ENCODE measurements at regions not wholly inside any gene's neighbourhood (a gene's known extent, or its start where the extent isn't known, plus 50 kb on each side); places are given as distances from the start of the nearest gene placed in this dataset.
"Not testable (repeated sequence)": the region's sequence is repeated elsewhere in the genome, so short reads cannot be mapped to it uniquely, and the experiment has no call there.

DNA sequence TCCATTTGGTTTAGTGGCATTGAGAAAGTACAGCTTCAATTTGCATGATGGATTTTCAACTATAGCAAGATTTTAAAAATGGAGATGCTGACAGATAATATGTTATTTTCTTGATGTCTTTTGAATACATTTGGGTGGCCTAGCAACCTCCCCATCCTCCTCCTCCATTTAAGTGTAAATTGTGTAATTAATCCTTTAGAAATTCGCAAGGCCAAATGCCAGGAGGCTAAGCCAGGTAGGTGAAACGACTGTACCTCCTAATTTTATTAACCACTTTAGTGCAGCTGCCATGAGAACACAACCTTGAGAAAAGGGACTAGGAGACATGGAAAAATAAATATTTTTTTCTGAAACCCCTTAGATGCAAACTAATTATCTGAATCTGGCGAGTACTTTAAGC, 248.8 kb downstream of the MRPS30 start:
- DNase-seq (ENCODE audit: low spot score), result no peak

DNA sequence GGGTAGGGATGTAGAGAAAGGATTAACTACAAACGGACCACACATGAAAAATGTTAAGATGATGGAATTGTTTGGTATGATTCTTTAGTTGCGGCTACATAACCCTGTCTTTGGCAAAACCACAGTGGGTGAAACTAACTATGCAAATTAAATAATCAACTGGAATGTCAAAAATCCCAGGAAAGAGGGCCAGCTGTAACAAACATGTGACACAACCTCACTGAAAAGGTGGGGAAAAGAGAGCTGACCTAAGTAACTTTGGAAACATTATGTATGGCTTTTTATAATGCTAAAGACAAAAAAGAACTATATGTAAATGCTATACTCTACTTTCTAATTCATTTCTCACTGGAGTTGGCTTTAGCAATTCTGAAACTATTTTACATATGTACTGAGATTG, 252.0 kb downstream of the MRPS30 start:
- DNase-seq (ENCODE audit: low spot score), result no peak

DNA sequence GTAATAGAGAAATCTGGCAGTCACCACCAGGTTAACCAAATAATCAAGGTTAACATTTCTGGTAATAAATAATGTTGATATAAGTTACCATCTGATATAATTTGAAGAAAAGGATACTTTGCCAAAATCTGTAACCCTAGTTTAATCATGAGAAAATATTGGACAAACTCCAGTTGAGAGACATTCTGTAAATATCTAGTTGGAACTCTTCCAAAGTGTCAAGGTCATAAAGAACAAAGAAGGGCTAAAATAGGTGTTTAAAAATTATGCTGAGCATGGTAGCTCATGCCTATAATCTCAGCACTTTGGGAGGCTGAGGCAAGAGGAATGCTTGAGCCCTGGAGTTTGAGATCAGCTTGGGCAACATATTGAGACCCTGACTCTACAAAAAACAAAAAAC, 253.3 kb downstream of the MRPS30 start:
- no peak for DNase-seq (ENCODE audit: low spot score)

DNA sequence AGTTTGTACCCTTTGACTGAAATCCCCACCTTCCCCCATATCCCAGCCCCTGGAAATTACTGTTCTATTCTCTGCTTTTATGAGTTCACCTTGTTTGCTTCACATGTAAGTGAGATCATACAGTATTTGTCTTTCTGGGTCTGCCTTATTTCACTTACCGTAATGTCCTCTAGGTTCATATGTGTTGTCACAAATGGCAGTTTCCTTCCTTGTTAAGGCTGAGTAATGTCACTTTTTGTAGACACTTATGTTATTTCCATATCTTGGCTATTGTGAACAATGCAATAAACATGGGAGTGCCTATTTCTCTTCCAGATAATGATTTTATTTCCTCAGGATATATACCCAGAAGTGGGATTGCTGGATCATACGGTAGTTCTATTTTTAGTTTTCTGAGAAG, 272.3 kb downstream of the MRPS30 start:
- DNase-seq (ENCODE audit: low spot score), result no peak

DNA sequence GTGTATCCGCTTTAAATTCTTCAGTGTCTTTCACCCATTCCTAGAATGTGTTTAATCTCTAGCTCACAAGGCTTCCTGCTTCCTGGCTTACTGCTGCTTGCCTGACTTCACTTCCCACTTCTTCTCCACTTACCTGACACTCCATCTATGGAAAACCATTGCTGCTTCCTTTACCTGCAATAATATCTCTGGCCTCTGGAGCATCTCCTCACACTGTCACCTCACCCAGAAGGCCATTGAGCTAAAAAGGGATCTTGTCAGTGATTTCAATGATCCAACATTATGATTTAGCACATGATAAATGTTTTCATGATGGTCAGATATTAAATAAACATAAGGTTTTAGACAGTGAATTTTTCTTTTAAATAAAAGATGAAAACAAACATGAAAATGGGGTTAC, 281.1 kb downstream of the MRPS30 start:
- no peak for DNase-seq (ENCODE audit: low spot score)

DNA sequence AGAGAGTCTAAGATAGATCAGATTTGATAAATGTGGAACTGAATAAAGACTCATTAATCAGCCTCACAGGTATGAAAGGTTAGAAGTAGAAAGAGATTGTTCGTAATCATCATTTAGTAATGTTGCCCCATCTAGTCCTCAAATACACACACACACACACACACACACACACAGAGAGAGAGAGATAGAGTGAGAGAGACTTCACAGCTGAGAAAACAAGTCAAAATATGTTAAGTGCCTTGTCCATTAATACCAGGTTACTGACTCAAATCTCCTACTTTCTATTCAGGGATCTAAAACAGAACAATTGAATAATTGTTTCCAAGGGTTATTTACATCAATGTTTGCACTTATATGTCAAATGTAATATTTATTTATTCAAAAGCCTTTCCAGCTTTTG, 284.6 kb downstream of the MRPS30 start:
- DNase-seq (ENCODE audit: low spot score), result no peak

DNA sequence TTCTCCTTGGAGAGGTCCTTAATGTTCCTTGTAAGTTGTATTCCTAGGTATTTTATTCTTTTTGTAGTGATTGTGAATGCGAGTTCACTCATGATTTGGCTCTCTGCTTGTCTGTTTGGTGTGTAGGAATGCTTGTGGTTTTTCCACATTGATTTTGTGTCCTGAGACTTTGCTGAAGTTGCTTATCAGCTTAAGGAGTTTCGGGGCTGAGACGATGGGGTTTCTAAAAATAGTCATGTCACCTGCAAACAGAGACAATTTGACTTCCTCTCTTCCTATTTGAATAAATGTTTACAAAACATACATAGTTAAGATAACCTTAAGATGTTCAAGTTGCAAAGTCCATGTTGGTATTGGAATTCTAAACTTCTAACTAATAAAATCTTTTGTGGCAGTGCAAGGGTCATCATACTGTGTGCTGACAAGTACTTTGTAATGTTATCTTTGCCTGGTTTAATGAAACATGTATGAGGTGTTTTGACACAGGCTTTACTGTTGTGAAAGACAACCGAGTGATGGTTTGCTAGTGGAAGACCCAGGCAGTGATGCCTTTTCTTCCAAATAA, 286.2 kb downstream of the MRPS30 start:
- DNase-seq (ENCODE audit: low spot score), result no peak

DNA sequence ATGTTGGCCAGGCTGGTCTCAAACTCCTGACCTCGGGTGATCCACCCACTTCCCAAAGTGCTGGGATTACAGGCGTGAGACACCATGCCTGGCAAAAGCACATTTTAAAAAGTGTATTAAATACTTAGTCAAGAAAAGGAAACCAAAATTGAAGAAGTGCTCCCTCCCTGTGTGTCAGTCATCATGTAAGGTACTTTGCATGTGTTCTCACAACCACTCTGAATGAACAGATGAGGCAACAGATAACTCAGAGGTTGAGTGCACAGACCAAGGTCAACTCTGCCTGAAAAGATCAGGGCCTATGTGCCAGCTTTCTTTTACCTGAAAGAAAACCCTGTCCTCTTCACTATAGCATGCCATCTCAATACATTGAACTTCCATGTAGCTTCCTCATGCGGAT, 289.7 kb downstream of the MRPS30 start:
- no peak for DNase-seq (ENCODE audit: low spot score)

DNA sequence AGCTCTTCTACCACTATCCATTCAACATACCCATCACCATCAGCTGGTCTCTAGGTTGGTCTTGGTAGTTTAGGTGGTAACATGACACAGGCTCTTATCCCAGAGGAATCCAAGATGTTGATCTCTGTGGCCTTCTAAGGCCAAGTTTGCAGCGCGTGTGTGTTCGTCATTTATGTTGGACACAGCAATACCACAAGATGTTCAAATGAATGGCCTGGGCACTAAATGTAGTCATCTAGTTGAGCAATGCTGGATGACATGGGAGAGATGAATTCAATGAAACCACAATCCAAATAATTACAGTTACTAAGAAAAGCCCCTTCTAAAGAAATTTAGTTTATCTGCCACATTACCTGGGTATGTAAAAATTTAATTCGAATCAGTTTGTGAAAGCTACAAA, 292.4 kb downstream of the MRPS30 start:
- no peak for DNase-seq (ENCODE audit: low spot score)

DNA sequence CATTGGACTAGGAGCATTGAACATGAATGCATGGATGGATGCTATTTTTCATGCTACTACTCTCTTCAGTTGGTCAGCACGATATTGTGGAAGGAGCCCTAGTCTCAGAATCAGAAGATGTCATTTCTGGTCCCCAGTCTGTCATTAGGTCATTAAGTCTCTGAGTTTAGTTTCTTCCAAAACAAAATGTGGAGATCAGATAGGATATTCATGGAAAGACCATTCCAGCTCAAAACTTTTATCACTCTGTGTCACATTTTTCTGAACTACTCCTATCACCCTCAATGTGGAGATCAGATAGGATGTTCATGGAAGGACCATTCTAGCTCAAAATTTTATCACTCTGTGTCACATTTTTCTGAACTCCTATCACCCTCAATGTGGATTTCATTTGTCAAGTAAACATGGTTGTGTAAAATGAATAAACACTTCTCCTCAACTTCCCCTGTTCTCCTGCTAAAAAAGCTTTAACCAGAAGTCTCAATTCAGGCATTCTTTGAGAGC, 296.8 kb downstream of the MRPS30 start:
- no peak for DNase-seq (ENCODE audit: low spot score)

DNA sequence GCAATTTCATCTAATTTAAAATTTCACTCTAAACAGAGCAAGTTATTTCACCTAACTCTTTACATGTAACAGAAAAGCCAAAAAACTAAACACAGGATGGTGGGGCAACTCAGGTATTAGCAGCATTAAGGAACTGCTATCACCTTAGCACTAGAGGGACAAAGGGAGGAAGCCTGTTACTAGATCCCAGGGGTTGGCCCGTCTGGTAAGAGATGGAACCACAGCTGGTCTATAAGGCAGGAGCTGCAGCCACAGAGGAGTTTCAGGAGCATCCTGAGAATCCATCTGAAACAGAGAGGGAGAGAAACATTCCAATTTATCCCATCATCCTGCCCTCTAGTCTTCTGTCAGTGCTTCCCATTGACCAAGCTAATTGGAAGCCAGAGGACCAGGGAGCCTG, 300.3 kb downstream of the MRPS30 start:
- no peak for DNase-seq (ENCODE audit: low spot score)

DNA sequence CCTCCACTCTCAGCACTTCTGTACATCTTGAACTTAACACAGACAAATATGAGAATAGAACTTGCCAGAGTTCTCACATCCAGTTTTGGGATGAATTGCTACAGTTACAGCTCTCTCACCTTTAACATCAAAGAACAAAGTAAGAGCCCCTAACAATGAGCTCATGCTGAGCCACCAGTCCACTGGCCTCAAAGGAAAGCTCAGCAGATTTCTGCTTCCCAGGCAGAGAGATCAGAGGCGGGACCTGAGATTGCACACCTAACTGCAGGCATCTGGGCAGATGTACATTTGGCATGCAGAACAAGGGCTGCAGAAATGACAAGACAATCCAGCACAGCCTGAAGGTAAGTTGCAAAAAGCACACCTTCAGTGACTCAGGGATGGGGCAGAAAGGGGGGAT, 300.9 kb downstream of the MRPS30 start:
- DNase-seq (ENCODE audit: low spot score), result no peak

DNA sequence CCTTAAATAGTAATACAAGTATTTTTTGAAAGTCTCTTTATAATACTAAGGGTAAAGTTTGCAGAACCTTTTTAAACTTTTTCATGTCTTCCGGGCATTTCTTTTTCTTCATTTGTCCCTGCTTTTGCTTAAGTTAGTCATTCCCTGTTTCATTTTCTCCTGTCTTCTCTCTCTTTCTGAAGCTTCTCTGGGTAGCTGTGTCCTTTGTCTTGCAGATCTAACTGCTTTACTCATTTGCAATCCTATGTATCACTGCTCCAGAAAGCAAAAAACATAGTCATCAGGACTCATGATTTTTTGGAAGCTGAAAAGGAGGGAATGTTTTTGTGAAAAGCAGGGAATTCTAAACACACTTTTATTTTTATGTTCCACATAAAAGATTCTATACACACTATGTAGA, 301.7 kb downstream of the MRPS30 start:
- no peak for DNase-seq (ENCODE audit: low spot score)

DNA sequence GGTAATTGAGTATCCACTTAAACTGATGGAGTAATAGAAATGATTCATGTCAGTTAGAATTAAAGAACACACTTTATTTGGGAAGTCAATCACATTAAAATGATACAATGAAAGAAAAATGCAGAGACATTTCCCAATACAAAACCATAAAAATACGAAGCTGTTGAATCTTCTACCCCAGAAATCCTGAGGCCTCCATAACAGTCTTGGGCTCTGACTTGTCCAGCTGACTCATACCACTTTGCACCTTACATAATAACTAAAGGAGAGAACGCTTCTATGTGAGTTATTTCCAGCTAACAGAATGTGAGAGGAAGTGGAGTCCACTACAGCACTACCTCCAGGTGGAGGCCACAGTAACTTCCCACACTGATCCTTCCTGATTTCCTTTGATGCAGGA, 305.0 kb downstream of the MRPS30 start:
- no peak for DNase-seq (ENCODE audit: low spot score)

DNA sequence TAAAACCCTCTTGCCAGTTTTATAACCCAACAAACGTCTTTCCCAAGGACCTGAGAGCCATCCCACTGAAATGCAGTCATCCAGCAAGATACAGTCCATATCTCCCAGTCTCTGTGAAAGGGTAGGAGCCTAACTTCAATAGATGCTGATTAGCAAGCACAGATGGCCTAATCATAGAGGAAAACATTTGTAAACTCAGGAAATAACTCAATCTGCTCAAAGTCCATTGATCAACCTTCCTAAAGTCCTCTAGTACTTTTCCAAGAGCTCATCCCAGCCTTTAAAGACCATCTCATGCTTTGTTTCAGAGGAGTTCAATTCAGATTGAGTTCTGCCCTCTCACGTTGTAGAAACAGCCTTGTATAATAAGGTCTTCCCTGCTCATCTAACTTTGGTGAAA, 324.2 kb downstream of the MRPS30 start:
- DNase-seq (ENCODE audit: low spot score), result no peak

DNA sequence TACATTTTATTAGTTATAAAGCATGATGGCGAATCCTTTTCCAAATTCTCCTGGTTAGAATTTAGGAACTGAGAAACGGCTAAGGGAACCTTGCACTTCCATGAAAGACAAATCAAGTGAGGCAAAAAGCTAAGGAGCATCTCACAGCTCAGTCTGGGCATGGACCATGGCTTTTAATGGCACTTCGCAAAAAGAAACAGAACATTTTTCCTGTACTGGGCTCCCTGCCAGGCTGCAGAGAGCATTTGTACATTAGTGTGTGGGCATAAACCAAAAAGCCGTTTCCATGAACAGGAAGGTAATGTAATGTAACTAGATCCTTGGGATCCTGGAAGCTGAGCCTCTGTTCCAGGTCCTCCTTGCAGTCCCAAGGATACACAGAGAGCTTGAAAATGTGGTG, 354.2 kb downstream of the MRPS30 start:
- peak; percentile 5 for DNase-seq (ENCODE audit: low spot score)

DNA sequence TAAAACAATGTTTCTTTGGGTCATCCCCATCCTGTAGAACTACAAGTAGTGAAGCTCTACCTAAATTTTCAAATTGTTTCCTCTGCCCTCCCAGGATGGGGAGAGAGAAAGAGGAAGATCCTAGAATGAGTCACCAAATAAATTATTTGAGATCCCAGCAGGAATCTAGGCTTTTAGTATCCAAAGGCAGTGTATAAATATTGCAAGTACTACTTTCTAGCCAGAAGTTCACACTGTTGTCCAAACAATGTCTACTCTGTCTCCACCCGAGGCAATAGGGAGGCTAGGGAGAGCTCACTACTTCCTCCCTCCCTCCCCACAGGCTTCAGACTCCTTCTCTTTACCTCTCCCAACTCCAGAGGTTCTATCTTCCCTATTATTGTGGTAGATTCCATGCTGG, 362.8 kb downstream of the MRPS30 start:
- no peak for DNase-seq (ENCODE audit: low spot score)

DNA sequence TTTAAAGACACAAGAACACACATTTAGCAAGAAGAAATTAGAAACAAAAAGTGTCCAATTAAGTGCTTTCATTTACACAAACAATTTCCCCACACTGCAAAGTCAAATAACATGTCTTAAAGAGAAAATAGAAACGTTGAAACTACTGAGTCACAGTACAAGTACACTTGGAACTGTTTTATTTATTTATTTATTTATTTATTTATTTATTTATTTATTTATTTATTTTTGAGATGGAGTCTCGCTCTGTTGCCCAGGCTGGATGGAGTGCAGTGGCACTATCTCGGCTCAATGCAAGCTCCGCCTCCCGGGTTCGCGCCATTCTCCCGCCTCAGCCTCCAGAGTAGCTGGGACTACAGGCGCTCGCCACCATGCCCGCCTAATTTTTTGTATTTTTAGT, 363.9 kb downstream of the MRPS30 start:
- DNase-seq (ENCODE audit: low spot score), result not testable (repeated sequence)

DNA sequence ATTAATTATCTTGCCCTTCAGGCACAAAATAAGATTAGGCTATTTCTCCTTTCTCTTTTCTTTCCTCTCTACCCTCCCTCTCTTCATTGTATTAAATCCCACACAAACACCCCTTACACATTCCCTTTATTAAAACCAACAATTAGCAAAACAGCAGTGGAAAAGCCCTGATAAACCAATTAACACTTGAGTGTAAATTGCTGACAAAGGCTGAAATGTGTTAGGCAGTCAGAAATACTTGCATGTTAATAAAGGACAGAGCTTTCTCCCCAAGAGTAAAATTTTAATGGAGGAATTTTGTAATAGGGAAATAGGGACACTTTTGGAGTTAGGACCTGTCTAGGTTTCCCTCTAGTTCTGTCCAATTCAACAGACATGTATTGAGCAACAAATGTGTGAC, 370.9 kb downstream of the MRPS30 start:
- no peak for DNase-seq (ENCODE audit: low spot score)

DNA sequence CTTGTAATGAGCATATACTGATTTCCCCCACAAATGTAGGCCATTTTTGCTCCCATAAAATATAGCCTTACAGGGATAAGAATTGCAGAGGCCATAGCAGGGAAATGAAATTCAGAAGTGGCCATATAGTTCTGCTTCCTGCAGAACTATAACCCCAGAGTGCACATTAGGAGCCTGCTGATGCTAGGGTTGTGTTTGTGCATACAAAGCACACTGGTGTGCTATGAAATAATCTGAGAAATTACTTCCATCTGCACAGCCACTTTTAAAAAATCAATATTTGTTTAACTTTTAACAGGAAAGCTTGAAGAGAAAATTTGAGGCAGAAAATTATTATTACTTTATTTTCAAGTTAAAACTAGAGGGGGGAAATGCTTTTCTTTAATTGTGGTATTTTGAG, 380.3 kb downstream of the MRPS30 start:
- no peak for DNase-seq (ENCODE audit: low spot score)

DNA sequence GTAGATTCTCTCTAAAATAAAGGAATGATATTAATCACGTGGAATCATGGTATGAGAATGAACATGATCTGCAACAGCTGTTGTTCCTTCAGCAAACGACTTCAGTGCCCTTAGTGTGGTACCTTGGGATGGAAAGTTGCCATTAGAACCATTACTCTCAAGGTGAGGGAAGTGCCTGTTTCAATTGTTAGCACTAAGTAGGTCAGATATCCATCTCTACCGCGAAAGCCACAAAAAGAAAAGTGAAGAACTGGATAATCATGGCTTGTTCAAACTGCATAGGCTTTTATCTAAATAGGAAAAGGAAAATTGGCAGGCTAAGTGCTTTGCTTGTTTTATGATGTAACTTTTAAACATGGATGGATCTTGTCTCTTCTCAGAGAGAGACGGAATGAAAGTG, 380.7 kb downstream of the MRPS30 start:
- DNase-seq (ENCODE audit: low spot score), result no peak

DNA sequence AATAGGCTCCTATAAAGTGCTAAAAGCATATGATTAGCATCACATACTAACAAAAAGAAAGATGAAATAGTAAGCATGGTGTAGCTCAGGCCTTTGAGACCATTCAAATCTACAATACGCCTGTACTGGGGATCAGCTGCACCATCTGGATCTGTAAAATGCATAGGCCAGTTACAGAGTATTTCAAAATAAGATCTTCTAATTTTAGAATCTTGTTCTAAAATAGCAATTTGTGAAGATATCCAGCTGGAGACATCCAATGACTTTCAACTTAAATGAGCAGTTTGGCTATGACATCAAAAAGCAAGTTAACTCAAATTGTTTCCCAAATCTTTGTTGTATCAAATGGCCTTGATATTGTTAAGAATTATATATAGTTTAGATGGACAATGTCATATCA, 386.3 kb downstream of the MRPS30 start:
- no peak for DNase-seq (ENCODE audit: low spot score)
